C4-2B (cell line): ENCODE measurements at regions not wholly inside any gene's neighbourhood (a gene's known extent, or its start where the extent isn't known, plus 50 kb on each side); places are given as distances from the start of the nearest gene placed in this dataset.

Experiments used
- H3K27ac ChIP-seq: fragments of 450-650 bp; 2 replicates; pipeline ENCODE4 v1.5.1; 2017
- CTCF ChIP-seq: fragments of 450-650 bp; conservative IDR thresholded peaks from 2 replicates; pipeline ENCODE4 v1.5.1; 2017; ENCODE audit warnings: mild to moderate bottlenecking
- ZFX ChIP-seq: fragments of 450-650 bp; IDR thresholded peaks from 2 replicates; pipeline ENCODE4 v1.6.1; 2017

GRCh38 chr12:41743835-41744234 lies 400.8 kb downstream of the GXYLT1 start:
- H3K27ac ChIP-seq, result no peak overlapping the region
- no peak for TF ChIP-seq CTCF
- no peak for TF ChIP-seq ZFX

GRCh38 chr12:41739066-41739465 lies 405.6 kb downstream of the GXYLT1 start:
- TF ChIP-seq ZFX (no peak), CTCF (no peak)
- no peak overlapping the region for H3K27ac ChIP-seq

GRCh38 chr12:41737423-41737822 lies 407.3 kb downstream of the GXYLT1 start:
- no peak for TF ChIP-seq CTCF
- no peak for TF ChIP-seq ZFX
- no peak overlapping the region for H3K27ac ChIP-seq

- no peak overlapping the region for H3K27ac ChIP-seq
- TF ChIP-seq ZFX (no peak), CTCF (no peak)
Observed at GRCh38 chr12:41736436-41736835, 408.2 kb downstream of the GXYLT1 start.

- TF ChIP-seq ZFX (no peak), CTCF (no peak)
- H3K27ac ChIP-seq, result no peak overlapping the region
Observed at GRCh38 chr12:41731691-41732090, 413.0 kb downstream of the GXYLT1 start.

GRCh38 chr12:41731061-41731460 lies 413.6 kb downstream of the GXYLT1 start:
- TF ChIP-seq ZFX (no peak), CTCF (no peak)

GRCh38 chr12:41724216-41724615 lies 420.5 kb downstream of the GXYLT1 start:
- no peak overlapping the region for H3K27ac ChIP-seq
- TF ChIP-seq ZFX (no peak), CTCF (no peak)

More at GRCh38 chr12:41731061-41731460, 413.6 kb downstream of the GXYLT1 start:
- no peak overlapping the region for H3K27ac ChIP-seq
